Endothelial cell (in vitro differentiated cells): ENCODE measurements at regions not wholly inside any gene's neighbourhood (a gene's known extent, or its start where the extent isn't known, plus 50 kb on each side); places are given as distances from the start of the nearest gene placed in this dataset.

Experiments
- DNase-seq: peaks from one replicate; pipeline ENCODE4 v3.0.0; 2021; ENCODE audit warnings: low spot score
- H3K27ac Mint-ChIP-seq: one replicate; pipeline ENCODE4 v1.8.0; 2021; ENCODE audit warnings: mixed read lengths, inconsistent platforms; ENCODE audit not compliant: unreplicated experiment
- H3K27me3 Mint-ChIP-seq: one replicate; pipeline ENCODE4 v1.8.0; 2021; ENCODE audit warnings: mild to moderate bottlenecking, moderate library complexity, mixed read lengths, inconsistent platforms; ENCODE audit not compliant: unreplicated experiment
- H3K36me3 Mint-ChIP-seq: one replicate; pipeline ENCODE4 v1.8.0; 2021; ENCODE audit warnings: mild to moderate bottlenecking, low read depth, mixed read lengths, inconsistent platforms; ENCODE audit not compliant: unreplicated experiment
- H3K4me1 Mint-ChIP-seq: one replicate; pipeline ENCODE4 v1.8.0; 2021; ENCODE audit warnings: mild to moderate bottlenecking, mixed read lengths, inconsistent platforms; ENCODE audit not compliant: unreplicated experiment
- H3K4me3 Mint-ChIP-seq: one replicate; pipeline ENCODE4 v1.8.0; 2021; ENCODE audit warnings: mild to moderate bottlenecking, mixed read lengths, inconsistent platforms; ENCODE audit not compliant: unreplicated experiment
- H3K9me3 Mint-ChIP-seq: one replicate; pipeline ENCODE4 v1.8.0; 2021; ENCODE audit warnings: mixed read lengths, inconsistent platforms; ENCODE audit not compliant: unreplicated experiment
- TF ChIP-seq, protein P1 (sequence below): fragments of 200-600 bp; sonication (generic); IDR thresholded peaks from one replicate; pipeline ENCODE4 v1.5.0; 2021; ENCODE audit warnings: antibody characterized with exemption; ENCODE audit not compliant: unreplicated experiment

DNA sequence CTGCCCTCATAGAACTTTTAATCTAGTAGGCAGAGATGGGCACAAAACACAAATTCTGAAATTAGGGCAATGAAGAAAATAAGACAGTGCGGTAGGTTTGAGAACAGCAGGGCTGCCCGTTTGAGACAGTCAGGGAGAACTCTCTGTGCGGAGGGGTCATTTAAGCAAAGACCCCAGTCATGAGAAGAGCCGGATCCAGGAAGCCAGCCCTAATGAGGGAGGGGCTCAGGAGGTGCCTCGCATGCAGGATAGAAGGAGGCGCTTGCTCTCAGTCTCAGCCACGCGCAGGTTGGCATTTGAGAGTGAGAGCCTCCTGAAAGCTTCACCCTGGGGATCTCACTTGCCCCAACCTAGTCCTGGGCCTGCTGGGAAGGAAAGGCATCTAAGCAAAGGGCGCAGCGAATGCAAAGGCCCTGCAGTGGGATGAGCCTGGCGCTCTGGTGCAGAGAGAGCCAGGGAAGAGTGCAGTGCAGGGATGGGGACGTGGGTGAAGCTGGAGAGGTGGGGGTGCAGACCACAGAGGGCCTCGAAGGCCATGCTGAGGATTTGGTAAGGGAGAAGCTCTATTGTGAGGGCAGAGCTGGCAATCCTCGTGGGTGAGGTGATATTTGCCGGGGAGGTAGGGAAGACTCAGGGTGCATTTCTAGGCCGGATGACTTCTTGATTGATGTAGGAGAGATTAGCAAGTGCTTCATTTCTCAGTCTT lies 130.0 kb upstream of the PTPN1 start:
- Mint-ChIP-seq H3K9me3 (no peaks in the 10 kb centered on the region), H3K36me3 (peaks cover 4% of the 10 kb centered on the region), H3K27me3 (peaks cover 8% of the 10 kb centered on the region), H3K27ac (no peak overlapping the region), H3K4me3 (peak overlapping the region; percentile 59), H3K4me1 (peaks cover 45% of the 10 kb centered on the region)
- TF ChIP-seq, protein P1, sequence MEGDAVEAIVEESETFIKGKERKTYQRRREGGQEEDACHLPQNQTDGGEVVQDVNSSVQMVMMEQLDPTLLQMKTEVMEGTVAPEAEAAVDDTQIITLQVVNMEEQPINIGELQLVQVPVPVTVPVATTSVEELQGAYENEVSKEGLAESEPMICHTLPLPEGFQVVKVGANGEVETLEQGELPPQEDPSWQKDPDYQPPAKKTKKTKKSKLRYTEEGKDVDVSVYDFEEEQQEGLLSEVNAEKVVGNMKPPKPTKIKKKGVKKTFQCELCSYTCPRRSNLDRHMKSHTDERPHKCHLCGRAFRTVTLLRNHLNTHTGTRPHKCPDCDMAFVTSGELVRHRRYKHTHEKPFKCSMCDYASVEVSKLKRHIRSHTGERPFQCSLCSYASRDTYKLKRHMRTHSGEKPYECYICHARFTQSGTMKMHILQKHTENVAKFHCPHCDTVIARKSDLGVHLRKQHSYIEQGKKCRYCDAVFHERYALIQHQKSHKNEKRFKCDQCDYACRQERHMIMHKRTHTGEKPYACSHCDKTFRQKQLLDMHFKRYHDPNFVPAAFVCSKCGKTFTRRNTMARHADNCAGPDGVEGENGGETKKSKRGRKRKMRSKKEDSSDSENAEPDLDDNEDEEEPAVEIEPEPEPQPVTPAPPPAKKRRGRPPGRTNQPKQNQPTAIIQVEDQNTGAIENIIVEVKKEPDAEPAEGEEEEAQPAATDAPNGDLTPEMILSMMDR = no peak
- no peak for DNase-seq

DNA sequence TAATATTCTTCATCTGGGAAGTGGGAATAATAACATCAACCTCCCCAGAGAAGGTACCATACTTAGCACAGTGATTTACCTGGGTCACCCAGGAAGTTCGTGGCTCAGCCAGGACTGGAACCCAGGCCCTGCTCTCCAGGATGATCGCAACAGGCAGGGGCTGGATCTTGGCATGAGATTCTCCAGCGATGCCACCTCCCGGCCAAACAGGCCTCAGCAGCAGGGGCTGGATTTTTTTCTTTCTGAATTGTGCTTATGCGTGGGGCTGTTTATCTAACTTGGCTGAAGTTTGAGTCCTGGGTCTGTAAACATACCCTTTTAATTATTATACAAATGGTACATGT lies 129.5 kb upstream of the PTPN1 start:
- H3K27me3 Mint-ChIP-seq = peaks cover 8% of the 10 kb centered on the region

DNA sequence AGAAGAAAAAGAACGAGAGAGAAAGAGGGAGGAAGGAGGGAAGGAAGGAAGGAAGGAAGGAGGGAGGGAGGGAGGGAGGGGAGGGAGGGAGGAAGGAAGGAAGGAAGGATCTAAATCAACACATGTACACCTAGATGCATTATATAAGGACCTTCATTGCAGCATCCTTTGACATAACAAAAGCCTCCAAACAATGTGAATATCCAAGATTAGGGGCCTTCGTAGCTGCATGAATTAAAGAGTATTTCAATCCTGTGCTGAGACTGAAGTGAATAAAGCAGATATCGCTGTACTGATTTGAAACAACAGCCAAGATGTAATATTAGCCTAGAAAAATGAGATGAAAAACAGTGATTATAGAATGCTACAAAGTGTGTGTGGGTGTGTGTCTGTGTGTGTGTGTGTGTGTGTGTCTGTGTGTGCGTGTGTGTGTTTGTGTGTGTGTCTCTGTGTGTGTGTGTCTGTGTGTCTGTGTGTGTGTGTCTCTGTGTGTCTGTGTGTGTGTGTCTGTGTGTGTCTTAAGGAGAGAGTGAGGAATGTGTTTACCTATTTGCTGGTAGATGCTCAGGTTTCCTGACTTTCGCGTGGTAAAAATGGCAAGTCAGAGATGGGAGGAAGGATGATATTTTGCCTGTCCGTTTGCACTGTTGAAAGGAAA lies 129.0 kb upstream of the PTPN1 start:
- H3K27ac Mint-ChIP-seq = no peak overlapping the region
- DNase-seq = no peak

More for the DNA sequence above, 129.5 kb upstream of the PTPN1 start:
- Mint-ChIP-seq H3K4me1 (peaks cover 50% of the 10 kb centered on the region), H3K4me3 (peak overlapping the region; percentile 59), H3K36me3 (peaks cover 4% of the 10 kb centered on the region), H3K9me3 (no peaks in the 10 kb centered on the region), H3K27ac (no peak overlapping the region)
- TF ChIP-seq, protein P1 = no peak
- no peak for DNase-seq

DNA sequence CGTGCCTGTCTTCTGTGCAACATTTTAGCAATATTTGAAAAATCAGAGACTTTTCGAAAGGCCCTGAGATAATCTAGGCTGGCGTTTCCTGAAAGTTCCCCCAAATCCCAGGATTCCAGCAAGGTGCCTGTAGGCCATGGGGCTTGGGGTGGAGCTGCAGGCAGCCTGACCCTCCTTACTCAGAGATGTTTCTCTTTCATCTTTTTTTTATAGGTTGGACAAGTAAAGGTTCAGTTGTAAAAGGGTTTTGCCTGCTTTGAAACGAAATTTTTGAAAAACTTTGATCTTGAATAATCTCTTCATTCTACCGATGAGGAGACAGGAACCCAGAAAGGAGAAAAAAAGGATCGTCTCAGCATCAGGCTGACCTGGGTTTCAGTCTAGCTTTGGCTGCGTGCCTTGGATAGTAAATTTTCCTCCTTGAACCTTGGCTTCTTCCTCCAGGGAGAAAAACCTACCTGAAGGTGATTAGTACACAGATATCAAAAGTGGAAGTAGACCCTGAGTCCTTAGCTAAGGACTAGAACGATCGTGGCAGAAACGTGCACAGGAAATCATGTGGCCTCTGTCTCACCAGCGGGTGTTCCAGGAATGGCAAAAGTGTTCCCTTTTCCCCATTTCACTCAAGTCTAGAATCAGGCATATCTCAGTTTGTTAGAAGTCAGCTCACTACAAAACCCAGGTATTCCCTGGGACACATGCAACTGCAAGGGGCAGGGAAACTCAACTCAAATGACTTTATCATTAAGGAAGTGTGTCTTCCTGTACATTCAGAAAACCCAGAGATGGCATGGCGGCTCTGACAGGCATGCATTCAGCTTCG lies 128.2 kb upstream of the PTPN1 start:
- Mint-ChIP-seq H3K36me3 (peaks cover 4% of the 10 kb centered on the region), H3K9me3 (no peaks in the 10 kb centered on the region), H3K27me3 (peaks cover 8% of the 10 kb centered on the region), H3K27ac (peak overlapping the region; percentile 22), H3K4me1 (peaks cover 58% of the 10 kb centered on the region), H3K4me3 (no peak overlapping the region)
- TF ChIP-seq, protein P1 = no peak
- DNase-seq = no peak

More for the DNA sequence above, 129.0 kb upstream of the PTPN1 start:
- peaks cover 4% of the 10 kb centered on the region for H3K36me3 Mint-ChIP-seq
- H3K4me1 Mint-ChIP-seq = peaks cover 53% of the 10 kb centered on the region
- no peaks in the 10 kb centered on the region for H3K9me3 Mint-ChIP-seq
- peak overlapping the region; percentile 3 for H3K4me3 Mint-ChIP-seq
- TF ChIP-seq, protein P1 = no peak
- peaks cover 8% of the 10 kb centered on the region for H3K27me3 Mint-ChIP-seq
